Transverse colon (tissue), 4 donors: ENCODE measurements at regions not wholly inside any gene's neighbourhood (a gene's known extent, or its start where the extent isn't known, plus 50 kb on each side); places are given as distances from the start of the nearest gene placed in this dataset.

Experiments used
- POLR2AphosphoS5 ChIP-seq, 3 donors: sonication (generic); formaldehyde crosslinking; IDR thresholded peaks; one replicate each; pipeline ENCODE4 v1.6.1; 2016; ENCODE audit warnings: antibody characterized with exemption in 3 of 3
- TF ChIP-seq, protein P1 (sequence below), 5 experiments: fragments of 200-600 bp in 3 of 5; fragments of 450-650 bp in 2 of 5; sonication (generic) in 3 of 5; IDR thresholded peaks; 1 replicate in 2 of 5; 2 replicates in 3 of 5; pipeline ENCODE4 v1.5.1; 2016 to 2017; ENCODE audit warnings: antibody characterized with exemption in 5 of 5, inconsistent platforms in 3 of 5, mild to moderate bottlenecking in 2 of 5, moderate library complexity in 1 of 5

DNA sequence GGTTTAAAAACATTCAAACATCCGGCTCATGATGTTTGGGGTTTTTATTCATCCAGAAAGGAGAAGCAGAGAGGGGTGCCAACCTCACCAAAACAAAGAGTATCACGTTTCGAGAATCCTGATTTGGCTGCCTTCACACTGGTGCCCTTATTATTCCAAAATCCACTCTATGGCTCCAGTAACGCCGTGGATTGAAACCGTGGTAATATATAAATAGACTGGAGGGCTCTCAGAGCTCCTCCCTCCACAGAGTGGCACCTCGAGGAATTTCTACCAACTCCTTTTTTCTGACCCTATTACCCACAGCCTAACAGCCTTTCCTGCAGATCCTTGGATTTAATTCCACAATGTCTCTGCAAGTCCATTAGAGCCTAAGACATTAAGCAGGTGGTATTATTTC, 353.6 kb downstream of the CRPPA start:
- TF ChIP-seq, protein P1, sequence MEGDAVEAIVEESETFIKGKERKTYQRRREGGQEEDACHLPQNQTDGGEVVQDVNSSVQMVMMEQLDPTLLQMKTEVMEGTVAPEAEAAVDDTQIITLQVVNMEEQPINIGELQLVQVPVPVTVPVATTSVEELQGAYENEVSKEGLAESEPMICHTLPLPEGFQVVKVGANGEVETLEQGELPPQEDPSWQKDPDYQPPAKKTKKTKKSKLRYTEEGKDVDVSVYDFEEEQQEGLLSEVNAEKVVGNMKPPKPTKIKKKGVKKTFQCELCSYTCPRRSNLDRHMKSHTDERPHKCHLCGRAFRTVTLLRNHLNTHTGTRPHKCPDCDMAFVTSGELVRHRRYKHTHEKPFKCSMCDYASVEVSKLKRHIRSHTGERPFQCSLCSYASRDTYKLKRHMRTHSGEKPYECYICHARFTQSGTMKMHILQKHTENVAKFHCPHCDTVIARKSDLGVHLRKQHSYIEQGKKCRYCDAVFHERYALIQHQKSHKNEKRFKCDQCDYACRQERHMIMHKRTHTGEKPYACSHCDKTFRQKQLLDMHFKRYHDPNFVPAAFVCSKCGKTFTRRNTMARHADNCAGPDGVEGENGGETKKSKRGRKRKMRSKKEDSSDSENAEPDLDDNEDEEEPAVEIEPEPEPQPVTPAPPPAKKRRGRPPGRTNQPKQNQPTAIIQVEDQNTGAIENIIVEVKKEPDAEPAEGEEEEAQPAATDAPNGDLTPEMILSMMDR (IDR thresholded peaks at IDR 0.05) = no peak
- no peak for TF ChIP-seq POLR2AphosphoS5 (IDR thresholded peaks at IDR 0.05)
